Keratinocyte (primary cell): ENCODE measurements at regions not wholly inside any gene's neighbourhood (a gene's known extent, or its start where the extent isn't known, plus 50 kb on each side); places are given as distances from the start of the nearest gene placed in this dataset.

Experiments
- EZH2 ChIP-seq: IDR thresholded peaks from one replicate; pipeline ENCODE4 v1.6.1; 2012; ENCODE audit warnings: inconsistent platforms, mild to moderate bottlenecking, low read length, moderate library complexity
- TF ChIP-seq, protein P1 (sequence below), 3 experiments: IDR thresholded peaks in 1 of 3; conservative IDR thresholded peaks in 1 of 3; optimal IDR thresholded peaks in 1 of 3; 2 replicates in 2 of 3; 3 replicates in 1 of 3; pipeline versions ENCODE3 to v1.5.1; 2011; ENCODE audit warnings: low read length in 3 of 3, mild to moderate bottlenecking in 3 of 3, moderate library complexity in 2 of 3, control low read depth in 1 of 3, inconsistent platforms in 1 of 3; ENCODE audit not compliant: insufficient read depth in 2 of 3; ENCODE audit errors: extremely low read depth in 1 of 3

DNA sequence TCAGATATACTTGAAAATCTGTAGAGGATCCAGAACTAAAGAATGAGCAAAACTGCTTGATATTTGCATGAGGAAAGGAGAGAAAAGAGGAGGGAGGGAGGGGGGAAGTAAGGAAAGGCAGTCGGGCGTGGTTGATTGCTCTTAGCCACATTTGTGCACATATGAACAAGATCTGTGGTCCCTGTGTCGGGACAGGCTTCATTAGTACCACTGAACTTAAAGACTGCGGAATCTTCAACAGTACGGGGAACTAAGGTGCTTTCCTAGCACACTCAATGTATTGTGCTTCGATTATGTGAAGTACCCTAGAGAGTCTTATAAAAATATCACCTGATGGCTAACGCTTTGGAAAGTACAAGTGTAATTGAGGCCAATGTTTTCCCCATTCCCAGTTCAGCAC is 59.9 kb downstream of the ZBTB18 start:
- TF ChIP-seq, protein P1, sequence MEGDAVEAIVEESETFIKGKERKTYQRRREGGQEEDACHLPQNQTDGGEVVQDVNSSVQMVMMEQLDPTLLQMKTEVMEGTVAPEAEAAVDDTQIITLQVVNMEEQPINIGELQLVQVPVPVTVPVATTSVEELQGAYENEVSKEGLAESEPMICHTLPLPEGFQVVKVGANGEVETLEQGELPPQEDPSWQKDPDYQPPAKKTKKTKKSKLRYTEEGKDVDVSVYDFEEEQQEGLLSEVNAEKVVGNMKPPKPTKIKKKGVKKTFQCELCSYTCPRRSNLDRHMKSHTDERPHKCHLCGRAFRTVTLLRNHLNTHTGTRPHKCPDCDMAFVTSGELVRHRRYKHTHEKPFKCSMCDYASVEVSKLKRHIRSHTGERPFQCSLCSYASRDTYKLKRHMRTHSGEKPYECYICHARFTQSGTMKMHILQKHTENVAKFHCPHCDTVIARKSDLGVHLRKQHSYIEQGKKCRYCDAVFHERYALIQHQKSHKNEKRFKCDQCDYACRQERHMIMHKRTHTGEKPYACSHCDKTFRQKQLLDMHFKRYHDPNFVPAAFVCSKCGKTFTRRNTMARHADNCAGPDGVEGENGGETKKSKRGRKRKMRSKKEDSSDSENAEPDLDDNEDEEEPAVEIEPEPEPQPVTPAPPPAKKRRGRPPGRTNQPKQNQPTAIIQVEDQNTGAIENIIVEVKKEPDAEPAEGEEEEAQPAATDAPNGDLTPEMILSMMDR (optimal IDR thresholded peaks at IDR 0.05 in 1 of 3, IDR thresholded peaks at IDR 0.05 in 1 of 3, conservative IDR thresholded peaks at IDR 0.05 in 1 of 3; ENCODE audit: extremely low read depth in 1 of 3, insufficient read depth in 2 of 3, low read length in 3 of 3), result no peak
- no peak for TF ChIP-seq EZH2
